ENCODE measurements at regions not wholly inside any gene's neighbourhood (a gene's known extent, or its start where the extent isn't known, plus 50 kb on each side); places are given as distances from the start of the nearest gene placed in this dataset.
"Not testable (repeated sequence)": the region's sequence is repeated elsewhere in the genome, so short reads cannot be mapped to it uniquely, and the experiment has no call there.

DNA sequence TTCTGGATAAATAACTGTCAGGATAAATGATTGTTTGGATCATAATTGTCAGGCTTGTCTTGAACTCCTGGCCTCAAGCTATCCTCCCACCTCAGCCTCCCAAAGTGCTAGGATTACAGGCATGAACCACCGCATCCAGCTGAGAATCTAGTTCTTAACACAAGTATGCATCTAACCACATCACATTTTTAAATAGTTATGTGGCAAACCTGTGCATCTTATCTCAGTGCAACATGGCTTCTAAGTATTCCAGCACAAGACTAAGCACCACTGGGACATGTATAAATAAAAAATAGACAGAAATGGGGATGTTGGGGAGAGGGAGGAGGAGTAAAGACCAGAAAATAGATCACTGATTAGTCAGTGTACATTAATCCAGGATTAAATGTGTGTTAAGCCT, 74.7 kb upstream of the TBL1X start:
- DNase-seq = no peak

- no peak for DNase-seq
Measured at GRCh38 chrX:9390693-9391368, 74.0 kb upstream of the TBL1X start.

GRCh38 chrX:9392445-9392844, 72.4 kb upstream of the TBL1X start:
- no peak for DNase-seq

DNA sequence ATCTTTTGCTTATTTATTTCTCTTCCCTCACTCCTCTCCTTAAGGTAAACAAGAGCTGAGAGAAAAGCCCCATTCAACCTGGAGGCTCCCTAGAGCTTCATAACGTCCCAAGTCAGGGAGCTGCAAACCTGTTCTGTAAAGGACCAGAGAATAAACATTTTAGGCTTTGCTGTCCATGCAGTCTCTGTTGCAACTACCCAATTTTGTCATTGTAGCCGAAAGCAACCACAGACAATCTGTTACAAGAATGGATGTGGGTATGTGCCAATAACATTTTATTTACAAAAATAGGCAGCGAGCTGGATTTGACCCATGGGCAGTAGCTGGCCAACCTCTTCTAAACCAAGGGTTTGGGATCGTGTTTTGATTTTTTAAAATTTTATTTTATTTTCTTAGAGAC, 71.3 kb upstream of the TBL1X start:
- DNase-seq = no peak

DNA sequence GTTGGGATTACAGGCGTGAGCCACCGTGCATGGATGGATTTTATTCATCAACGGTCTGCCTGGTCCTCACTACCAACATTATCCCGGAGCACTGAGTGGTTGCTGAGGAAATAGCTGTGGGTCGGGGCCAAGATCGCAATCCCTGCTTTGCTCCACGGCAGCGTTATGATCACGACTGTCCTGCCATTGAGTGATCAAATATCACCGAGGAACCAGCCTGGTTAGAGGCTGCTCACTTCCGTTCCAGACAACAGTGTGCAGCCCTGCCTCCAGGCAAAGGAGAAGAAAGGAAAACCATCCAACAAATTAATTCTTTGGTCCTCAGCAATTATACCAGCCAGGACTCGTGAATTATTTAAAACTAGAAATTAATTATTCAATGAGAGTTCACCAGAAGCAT, 70.6 kb upstream of the TBL1X start:
- no peak for DNase-seq

DNA sequence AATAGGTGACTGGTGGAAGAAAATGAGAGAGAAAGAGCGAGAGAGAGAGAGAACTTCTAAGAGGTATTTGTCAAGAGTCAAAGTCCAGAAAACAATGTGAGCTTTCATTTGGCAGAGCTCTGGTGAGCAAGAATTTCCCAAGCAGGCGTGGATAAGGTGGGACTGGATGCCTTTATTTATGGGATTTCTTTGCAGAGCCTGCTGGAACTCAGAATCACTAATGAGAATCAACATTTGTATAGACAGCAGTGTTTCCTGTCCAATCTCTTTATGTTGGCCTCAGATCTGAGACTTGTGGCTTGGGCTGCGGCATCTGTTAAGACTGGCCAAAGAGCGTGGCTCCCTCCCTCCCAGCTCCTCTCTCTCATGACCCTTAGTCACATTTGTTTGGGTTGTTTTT, 67.9 kb upstream of the TBL1X start:
- peak; percentile 52 for DNase-seq

- no peak for DNase-seq
Measured at GRCh38 chrX:9401051-9401450, 63.8 kb upstream of the TBL1X start.

DNA sequence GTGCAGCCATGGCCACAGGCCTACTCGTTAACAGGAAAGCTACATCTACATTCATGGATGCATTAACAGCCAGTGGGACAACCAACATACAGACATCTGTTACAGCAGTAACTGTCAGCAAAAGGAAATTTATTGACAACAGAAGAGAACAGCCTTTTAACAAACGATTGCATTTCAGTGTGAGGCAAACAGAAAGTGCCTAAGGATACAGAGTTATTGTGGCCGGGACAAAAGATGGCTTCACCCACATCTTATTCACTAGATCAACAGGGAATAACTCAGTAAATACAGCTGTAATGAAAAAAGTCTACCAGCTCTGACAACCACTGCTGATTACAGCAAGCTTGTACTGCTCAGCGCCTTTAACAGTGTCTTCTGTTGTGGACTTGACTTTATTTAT, 61.5 kb upstream of the TBL1X start:
- no peak for DNase-seq

- DNase-seq = not testable (repeated sequence)
Measured at GRCh38 chrX:9405635-9406034, 59.2 kb upstream of the TBL1X start.

DNA sequence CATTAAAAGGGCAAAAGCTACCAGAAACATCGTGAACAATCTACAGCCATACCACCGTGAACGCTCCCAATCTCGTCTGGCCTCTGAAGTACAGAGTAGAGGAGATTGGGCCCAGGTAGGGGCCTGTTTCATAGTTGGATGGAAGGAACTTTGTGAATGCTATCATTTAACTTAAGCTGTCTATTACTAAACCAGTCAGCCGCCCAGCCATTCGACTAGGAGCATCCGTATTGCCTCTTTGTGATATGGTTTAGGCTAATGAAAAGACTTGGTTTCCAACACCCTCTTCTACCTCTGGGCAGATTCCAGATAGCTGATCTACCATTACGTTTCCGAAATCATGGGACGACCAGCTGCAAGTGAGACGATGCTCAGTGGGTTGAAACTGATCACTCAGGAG, 54.0 kb upstream of the TBL1X start:
- not testable (repeated sequence) for DNase-seq

- not testable (repeated sequence) for DNase-seq
Measured at GRCh38 chrX:9411682-9412081, 53.2 kb upstream of the TBL1X start.

DNA sequence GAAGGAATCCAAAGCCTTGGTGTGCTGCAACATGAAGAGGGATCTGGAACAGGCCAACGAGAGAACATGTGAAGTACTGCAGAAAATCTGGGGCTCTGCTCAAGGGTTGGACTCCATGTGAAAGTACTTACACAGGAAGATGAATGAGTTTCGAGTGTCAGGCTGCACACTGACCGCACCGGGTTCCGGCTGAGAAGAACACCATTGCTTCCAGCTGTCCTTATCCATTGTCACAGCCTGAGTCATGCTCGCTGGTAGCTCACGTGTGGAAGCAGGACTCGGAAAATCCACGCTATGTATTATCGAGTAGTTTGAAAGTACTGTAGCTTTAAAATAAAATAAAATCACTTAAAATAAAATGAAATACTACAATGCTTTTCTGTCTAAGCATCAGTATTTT, 50.4 kb upstream of the TBL1X start:
- DNase-seq = no peak

Measured in left hindlimb (tissue), 1 donor.